HEK293T (cell line): ENCODE measurements at regions not wholly inside any gene's neighbourhood (a gene's known extent, or its start where the extent isn't known, plus 50 kb on each side); places are given as distances from the start of the nearest gene placed in this dataset.

Experiments
- CTCF ChIA-PET: fragments of 350-600 bp; formaldehyde crosslinking; extraction: SDS; loops from one replicate; lab custom pipeline; 2021; ENCODE audit warnings: antibody characterized with exemption, inconsistent platforms; lab: Yijun Ruan, JAX
- POLR2A ChIA-PET: fragments of 350-600 bp; formaldehyde crosslinking; extraction: SDS; loops from one replicate; lab custom pipeline; 2020; ENCODE audit warnings: antibody characterized with exemption, inconsistent platforms; lab: Yijun Ruan, JAX
- DNase-seq: peaks from one replicate; pipeline ENCODE4 v3.0.0; 2012; ENCODE audit warnings: mixed read lengths; ENCODE audit errors: extremely low spot score
- ARNT ChIP-seq: fragments of 450-650 bp; IDR thresholded peaks from 2 replicates; pipeline ENCODE4 v1.6.1; 2017; ENCODE audit warnings: mild to moderate bottlenecking
- BHLHE40 ChIP-seq: fragments of 450-650 bp; IDR thresholded peaks from 2 replicates; pipeline ENCODE4 v1.6.1; 2016; ENCODE audit warnings: mild to moderate bottlenecking, moderate library complexity, borderline replicate concordance
- CTBP1 ChIP-seq: fragments of 450-650 bp; IDR thresholded peaks from 2 replicates; pipeline ENCODE4 v1.6.1; 2016; ENCODE audit warnings: borderline replicate concordance
- ELF4 ChIP-seq: fragments of 450-650 bp; IDR thresholded peaks from 2 replicates; pipeline ENCODE4 v1.6.1; 2017; ENCODE audit warnings: antibody characterized with exemption
- FOXA1 ChIP-seq: fragments of 450-650 bp; IDR thresholded peaks from 2 replicates; pipeline ENCODE4 v1.6.1; 2016; ENCODE audit warnings: mild to moderate bottlenecking
- FOXK2 ChIP-seq: fragments of 450-650 bp; IDR thresholded peaks from 2 replicates; pipeline ENCODE4 v1.6.1; 2016; ENCODE audit warnings: mild to moderate bottlenecking
- FOXM1 ChIP-seq: fragments of 450-650 bp; IDR thresholded peaks from 2 replicates; pipeline ENCODE4 v1.6.1; 2017; ENCODE audit warnings: mild to moderate bottlenecking, borderline replicate concordance
- HDGF ChIP-seq: fragments of 450-650 bp; IDR thresholded peaks from 2 replicates; pipeline ENCODE4 v1.6.1; 2017; ENCODE audit warnings: antibody characterized with exemption, borderline replicate concordance
- L3MBTL2 ChIP-seq: fragments of 450-650 bp; conservative IDR thresholded peaks from 2 replicates; pipeline ENCODE4 v1.6.1; 2016; ENCODE audit warnings: mild to moderate bottlenecking
- LEF1 ChIP-seq: fragments of 450-650 bp; IDR thresholded peaks from 2 replicates; pipeline ENCODE4 v1.6.1; 2017; ENCODE audit warnings: mild to moderate bottlenecking, borderline replicate concordance
- NFRKB ChIP-seq: fragments of 450-650 bp; IDR thresholded peaks from 2 replicates; pipeline ENCODE4 v1.6.1; 2016; ENCODE audit warnings: mild to moderate bottlenecking, moderate library complexity
- PKNOX1 ChIP-seq: fragments of 450-650 bp; IDR thresholded peaks from 2 replicates; pipeline ENCODE4 v1.6.1; 2016
- SP1 ChIP-seq: fragments of 450-650 bp; IDR thresholded peaks from 2 replicates; pipeline ENCODE4 v1.6.1; 2017
- SUZ12 ChIP-seq: fragments of 450-650 bp; IDR thresholded peaks from 2 replicates; pipeline ENCODE4 v1.6.1; 2016; ENCODE audit warnings: mild to moderate bottlenecking
- TARDBP ChIP-seq: fragments of 450-650 bp; IDR thresholded peaks from 2 replicates; pipeline ENCODE4 v1.6.1; 2016
- ZNF384 ChIP-seq: fragments of 450-650 bp; IDR thresholded peaks from 2 replicates; pipeline ENCODE4 v1.6.1; 2016

- no peak for TF ChIP-seq SP1
- TF ChIP-seq L3MBTL2, result no peak
- no peak for TF ChIP-seq ARNT
- no peak for TF ChIP-seq NFRKB
- TF ChIP-seq ELF4, result no peak
- TF ChIP-seq TARDBP, result no peak
- no peak for TF ChIP-seq LEF1
- TF ChIP-seq PKNOX1, result no peak
- TF ChIP-seq ZNF384, result no peak
- TF ChIP-seq FOXM1, result no peak
- TF ChIP-seq FOXK2, result no peak
- no peak for TF ChIP-seq FOXA1
- no peak for TF ChIP-seq CTBP1
- DNase-seq, result no peak
- POLR2A ChIA-PET, result no interaction called here
- CTCF ChIA-PET, result no interaction called here
Measured at GRCh38 chr7:19302731-19303130, 157.5 kb upstream of the FERD3L start.

- ChIA-PET CTCF (no interaction called here), POLR2A (no interaction called here)
- no peak for DNase-seq
- no peak for TF ChIP-seq PKNOX1
- TF ChIP-seq FOXK2, result no peak
- TF ChIP-seq FOXM1, result no peak
Measured at GRCh38 chr7:19296617-19297016, 151.4 kb upstream of the FERD3L start.

- ChIA-PET POLR2A (no interaction called here), CTCF (no interaction called here)
- DNase-seq, result no peak
- TF ChIP-seq FOXA1, result no peak
- no peak for TF ChIP-seq ARNT
- no peak for TF ChIP-seq NFRKB
- TF ChIP-seq ZNF384, result no peak
- TF ChIP-seq SP1, result no peak
- TF ChIP-seq FOXK2, result no peak
- TF ChIP-seq L3MBTL2, result no peak
- TF ChIP-seq ELF4, result no peak
- no peak for TF ChIP-seq SUZ12
- no peak for TF ChIP-seq BHLHE40
- TF ChIP-seq FOXM1, result no peak
Measured at GRCh38 chr7:19295376-19295775, 150.2 kb upstream of the FERD3L start.

GRCh38 chr7:19294619-19295018 lies 149.4 kb upstream of the FERD3L start:
- peak; percentile 14 for DNase-seq
- ChIA-PET POLR2A (no interaction called here), CTCF (no interaction called here)
- TF ChIP-seq TARDBP (no peak), ARNT (no peak), HDGF (no peak), BHLHE40 (no peak), SP1 (no peak)

- ChIA-PET POLR2A (no interaction called here), CTCF (interaction anchor here (0.6 kb wide), 2 partner anchors 8 to 182 kb away, joined by 3 read pairs; no protein-coding TSS in a partner anchor)
- TF ChIP-seq FOXM1, result no peak
- DNase-seq, result no peak
Measured at GRCh38 chr7:19293431-19293830, 148.2 kb upstream of the FERD3L start.

- CTCF ChIA-PET, result interaction anchor here (0.5 kb wide), 1 partner anchor 127 kb away, joined by 3 read pairs; no protein-coding TSS in a partner anchor
- TF ChIP-seq ZNF384 (no peak), L3MBTL2 (no peak), FOXK2 (no peak), LEF1 (no peak), HDGF (no peak), ELF4 (no peak)
- POLR2A ChIA-PET, result no interaction called here
- no peak for DNase-seq
Measured at GRCh38 chr7:19290968-19291367, 145.7 kb upstream of the FERD3L start.

GRCh38 chr7:19290066-19290465 lies 144.8 kb upstream of the FERD3L start:
- no peak for DNase-seq
- ChIA-PET CTCF (no interaction called here), POLR2A (no interaction called here)
- TF ChIP-seq TARDBP, result no peak
- no peak for TF ChIP-seq BHLHE40
- no peak for TF ChIP-seq LEF1
- TF ChIP-seq ZNF384, result no peak
- TF ChIP-seq NFRKB, result no peak
- no peak for TF ChIP-seq FOXM1
- no peak for TF ChIP-seq PKNOX1
- no peak for TF ChIP-seq L3MBTL2
- TF ChIP-seq ARNT, result no peak
- TF ChIP-seq FOXA1, result no peak
- no peak for TF ChIP-seq SUZ12
